ENCODE measurements at regions not wholly inside any gene's neighbourhood (a gene's known extent, or its start where the extent isn't known, plus 50 kb on each side); places are given as distances from the start of the nearest gene placed in this dataset.

DNA sequence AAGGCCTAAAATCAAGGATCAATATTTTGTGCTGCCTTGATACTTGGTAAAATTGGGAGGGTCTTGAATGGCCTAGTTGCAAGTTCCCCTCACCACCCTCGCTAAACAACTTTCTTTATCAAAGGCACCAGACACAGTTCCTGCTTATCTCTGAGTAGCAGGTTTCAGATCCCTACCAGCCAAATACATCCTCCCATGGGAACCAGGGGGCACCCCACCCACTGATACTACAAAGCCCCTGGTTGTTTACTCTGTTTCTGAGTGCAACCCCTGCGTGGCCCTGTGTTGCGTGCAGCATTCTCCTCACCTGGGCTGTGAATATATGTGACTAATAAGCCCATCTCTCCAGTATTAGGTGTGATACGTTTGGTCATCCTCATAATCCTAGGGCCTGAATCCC, 314.9 kb downstream of the DRD1 start:
- no peak for TF ChIP-seq EZH2 (IDR thresholded peaks at IDR 0.05; ENCODE audit: low read length, unreplicated experiment)
- TF ChIP-seq EZH2phosphoT487 (IDR thresholded peaks at IDR 0.05; ENCODE audit: borderline replicate concordance, low read length) = no peak
- TF ChIP-seq, protein P1, sequence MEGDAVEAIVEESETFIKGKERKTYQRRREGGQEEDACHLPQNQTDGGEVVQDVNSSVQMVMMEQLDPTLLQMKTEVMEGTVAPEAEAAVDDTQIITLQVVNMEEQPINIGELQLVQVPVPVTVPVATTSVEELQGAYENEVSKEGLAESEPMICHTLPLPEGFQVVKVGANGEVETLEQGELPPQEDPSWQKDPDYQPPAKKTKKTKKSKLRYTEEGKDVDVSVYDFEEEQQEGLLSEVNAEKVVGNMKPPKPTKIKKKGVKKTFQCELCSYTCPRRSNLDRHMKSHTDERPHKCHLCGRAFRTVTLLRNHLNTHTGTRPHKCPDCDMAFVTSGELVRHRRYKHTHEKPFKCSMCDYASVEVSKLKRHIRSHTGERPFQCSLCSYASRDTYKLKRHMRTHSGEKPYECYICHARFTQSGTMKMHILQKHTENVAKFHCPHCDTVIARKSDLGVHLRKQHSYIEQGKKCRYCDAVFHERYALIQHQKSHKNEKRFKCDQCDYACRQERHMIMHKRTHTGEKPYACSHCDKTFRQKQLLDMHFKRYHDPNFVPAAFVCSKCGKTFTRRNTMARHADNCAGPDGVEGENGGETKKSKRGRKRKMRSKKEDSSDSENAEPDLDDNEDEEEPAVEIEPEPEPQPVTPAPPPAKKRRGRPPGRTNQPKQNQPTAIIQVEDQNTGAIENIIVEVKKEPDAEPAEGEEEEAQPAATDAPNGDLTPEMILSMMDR (conservative IDR thresholded peaks at IDR 0.05; ENCODE audit: low read depth, low read length) = no peak
- DNase-seq (no peak), ATAC-seq (no peak)
- Histone ChIP-seq H3K27me3 (ENCODE audit: low read length) (no peaks in the 10 kb centered on the region), H3F3A (ENCODE audit: low read length, unreplicated experiment) (no peaks in the 10 kb centered on the region), H3K27ac (ENCODE audit: low read length) (no peak overlapping the region), H3K9ac (ENCODE audit: low read length) (no peak overlapping the region), H3K79me2 (ENCODE audit: low read length) (no peaks in the 10 kb centered on the region), H3K4me2 (ENCODE audit: low read length) (no peak overlapping the region), H2AFZ (ENCODE audit: low read length) (no peak overlapping the region), H3K9me3 (ENCODE audit: low read length) (no peaks in the 10 kb centered on the region), H3K4me1 (ENCODE audit: insufficient read depth, low read length) (no peaks in the 10 kb centered on the region), H4K20me1 (ENCODE audit: low read length) (no peaks in the 10 kb centered on the region), H3K9me2 (replicated peaks; ENCODE audit: low read length) (no peaks in the 10 kb centered on the region), H3K36me3 (ENCODE audit: low read depth, low read length) (no peaks in the 10 kb centered on the region), H3K4me3 (ENCODE audit: low read length) (no peak overlapping the region)
- ChIA-PET CTCF (no interaction called here), POLR2A (ENCODE audit: unreplicated experiment) (no interaction called here)
- no TSS peak for BruUV-seq (replicated peaks)
- intact Hi-C loops (cut with micrococcal nuclease) = no loop called here

DNA sequence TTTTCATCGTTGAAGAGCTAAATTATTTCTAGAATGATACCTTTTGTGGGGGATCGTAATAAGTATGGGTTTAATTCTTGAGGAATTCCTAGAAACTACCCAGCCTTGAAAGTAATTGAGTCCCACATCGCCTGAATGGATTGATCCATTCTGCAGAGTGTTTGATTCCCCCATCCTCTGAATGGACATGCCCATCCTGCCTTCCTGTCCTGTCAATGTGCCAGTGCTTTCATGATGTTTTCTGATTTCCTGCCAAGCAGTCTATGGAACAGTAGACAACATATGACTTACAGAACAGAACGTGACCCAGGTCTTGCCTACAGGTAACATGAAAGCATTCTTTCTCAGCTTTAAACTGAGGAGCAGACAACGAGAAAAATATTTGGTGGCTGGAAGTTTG, 319.2 kb downstream of the DRD1 start:
- no peaks in the 10 kb centered on the region for H3K4me1 ChIP-seq (ENCODE audit: insufficient read depth, low read length)
- CTCF ChIA-PET = no interaction called here
- no peaks in the 10 kb centered on the region for H3K27me3 ChIP-seq (ENCODE audit: low read length)
- H3K27ac ChIP-seq (ENCODE audit: low read length) = no peak overlapping the region
- no peak overlapping the region for H3K4me2 ChIP-seq (ENCODE audit: low read length)
- no peak overlapping the region for H2AFZ ChIP-seq (ENCODE audit: low read length)
- no peaks in the 10 kb centered on the region for H3K9me3 ChIP-seq (ENCODE audit: low read length)
- no peak for ATAC-seq
- no peak for DNase-seq
- H3K79me2 ChIP-seq (ENCODE audit: low read length) = no peaks in the 10 kb centered on the region
- no peak overlapping the region for H3K9ac ChIP-seq (ENCODE audit: low read length)
- H3K36me3 ChIP-seq (ENCODE audit: low read depth, low read length) = no peaks in the 10 kb centered on the region
- intact Hi-C loops (cut with micrococcal nuclease) = no loop called here
- H4K20me1 ChIP-seq (ENCODE audit: low read length) = no peaks in the 10 kb centered on the region
- no peaks in the 10 kb centered on the region for H3F3A ChIP-seq (ENCODE audit: low read length, unreplicated experiment)
- no peaks in the 10 kb centered on the region for H3K9me2 ChIP-seq (replicated peaks; ENCODE audit: low read length)
- H3K4me3 ChIP-seq (ENCODE audit: low read length) = no peak overlapping the region
- TF ChIP-seq EZH2 (IDR thresholded peaks at IDR 0.05; ENCODE audit: low read length, unreplicated experiment) (no peak), EZH2phosphoT487 (IDR thresholded peaks at IDR 0.05; ENCODE audit: borderline replicate concordance, low read length) (no peak)
- TF ChIP-seq, protein P1 (conservative IDR thresholded peaks at IDR 0.05; ENCODE audit: low read depth, low read length) = no peak
- BruUV-seq (replicated peaks) = no TSS peak
- POLR2A ChIA-PET (ENCODE audit: unreplicated experiment) = no interaction called here

DNA sequence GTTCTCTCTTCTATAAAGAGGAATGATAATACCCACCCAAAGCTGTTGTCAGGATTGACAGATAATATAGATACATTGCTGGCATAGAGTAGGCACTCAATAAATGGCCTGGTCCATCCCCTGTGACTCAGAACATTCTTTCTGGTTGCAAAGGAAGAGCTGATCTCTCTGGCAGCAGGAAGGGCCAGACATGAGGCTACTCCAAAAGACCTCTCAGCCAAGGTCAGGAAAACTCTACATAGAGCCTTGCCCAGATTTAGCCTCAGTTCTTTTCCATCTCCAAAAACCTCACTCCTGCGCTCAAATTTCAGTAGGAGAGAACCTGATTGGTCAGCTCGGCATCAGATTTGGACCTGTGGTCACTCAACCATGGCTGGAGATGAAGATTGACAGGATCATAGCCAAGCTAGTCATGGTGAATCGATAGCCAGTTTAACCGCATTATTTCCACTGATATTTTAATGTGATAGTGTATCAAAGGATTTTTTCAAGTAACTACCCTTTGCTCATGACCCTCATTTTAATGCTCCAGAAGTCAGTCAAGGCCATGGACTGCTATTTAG, 319.6 kb downstream of the DRD1 start:
- ChIA-PET CTCF (no interaction called here), POLR2A (ENCODE audit: unreplicated experiment) (no interaction called here)
- Histone ChIP-seq H3F3A (ENCODE audit: low read length, unreplicated experiment) (no peaks in the 10 kb centered on the region), H3K9me2 (replicated peaks; ENCODE audit: low read length) (no peaks in the 10 kb centered on the region), H2AFZ (ENCODE audit: low read length) (no peak overlapping the region), H3K4me2 (ENCODE audit: low read length) (no peak overlapping the region), H3K27ac (ENCODE audit: low read length) (no peak overlapping the region), H4K20me1 (ENCODE audit: low read length) (no peaks in the 10 kb centered on the region), H3K4me1 (ENCODE audit: insufficient read depth, low read length) (no peaks in the 10 kb centered on the region), H3K9me3 (ENCODE audit: low read length) (no peaks in the 10 kb centered on the region), H3K9ac (ENCODE audit: low read length) (no peak overlapping the region), H3K79me2 (ENCODE audit: low read length) (no peaks in the 10 kb centered on the region), H3K27me3 (ENCODE audit: low read length) (no peaks in the 10 kb centered on the region), H3K36me3 (ENCODE audit: low read depth, low read length) (no peaks in the 10 kb centered on the region), H3K4me3 (ENCODE audit: low read length) (no peak overlapping the region)
- intact Hi-C loops (cut with micrococcal nuclease) = no loop called here
- no peak for DNase-seq
- ATAC-seq = no peak
- BruUV-seq (replicated peaks) = no TSS peak
- TF ChIP-seq EZH2phosphoT487 (IDR thresholded peaks at IDR 0.05; ENCODE audit: borderline replicate concordance, low read length) (no peak), EZH2 (IDR thresholded peaks at IDR 0.05; ENCODE audit: low read length, unreplicated experiment) (no peak)
- TF ChIP-seq, protein P1 (conservative IDR thresholded peaks at IDR 0.05; ENCODE audit: low read depth, low read length) = no peak
